Testis (tissue), 2 donors: ENCODE measurements at regions not wholly inside any gene's neighbourhood (a gene's known extent, or its start where the extent isn't known, plus 50 kb on each side); places are given as distances from the start of the nearest gene placed in this dataset.

ENCODE experiments used
- POLR2A ChIP-seq: fragments of 450-650 bp; IDR thresholded peaks from one replicate; pipeline ENCODE4 v1.6.1; 2017; ENCODE audit warnings: antibody characterized with exemption, mild to moderate bottlenecking, moderate library complexity
- TF ChIP-seq, protein P1 (sequence below), 3 experiments: fragments of 450-650 bp in 2 of 3; fragments of 200-600 bp in 1 of 3; sonication (generic) in 1 of 3; IDR thresholded peaks; one replicate each; pipeline ENCODE4 v1.5.1; 2016 to 2019; ENCODE audit warnings: antibody characterized with exemption in 3 of 3, mild to moderate bottlenecking in 2 of 3, moderate library complexity in 1 of 3

DNA sequence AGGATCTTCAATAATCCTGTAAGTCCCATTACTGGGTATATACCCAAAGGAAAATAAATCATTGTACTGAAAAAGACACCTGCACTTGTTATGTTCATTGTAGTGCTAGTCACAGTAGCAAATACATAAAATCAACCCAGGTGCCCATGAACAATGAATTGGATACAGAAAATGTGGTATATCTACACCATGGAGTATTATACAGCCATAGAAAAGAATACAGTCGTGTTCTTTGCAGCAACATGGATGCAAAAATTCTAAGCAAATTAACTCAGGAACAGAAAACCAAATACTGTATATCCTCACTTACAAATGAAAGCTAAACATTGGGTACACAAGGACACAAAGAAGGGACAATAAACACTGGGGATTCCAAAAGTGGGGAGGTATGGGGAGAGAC, 100.8 kb upstream of the BMP2K start:
- TF ChIP-seq, protein P1, sequence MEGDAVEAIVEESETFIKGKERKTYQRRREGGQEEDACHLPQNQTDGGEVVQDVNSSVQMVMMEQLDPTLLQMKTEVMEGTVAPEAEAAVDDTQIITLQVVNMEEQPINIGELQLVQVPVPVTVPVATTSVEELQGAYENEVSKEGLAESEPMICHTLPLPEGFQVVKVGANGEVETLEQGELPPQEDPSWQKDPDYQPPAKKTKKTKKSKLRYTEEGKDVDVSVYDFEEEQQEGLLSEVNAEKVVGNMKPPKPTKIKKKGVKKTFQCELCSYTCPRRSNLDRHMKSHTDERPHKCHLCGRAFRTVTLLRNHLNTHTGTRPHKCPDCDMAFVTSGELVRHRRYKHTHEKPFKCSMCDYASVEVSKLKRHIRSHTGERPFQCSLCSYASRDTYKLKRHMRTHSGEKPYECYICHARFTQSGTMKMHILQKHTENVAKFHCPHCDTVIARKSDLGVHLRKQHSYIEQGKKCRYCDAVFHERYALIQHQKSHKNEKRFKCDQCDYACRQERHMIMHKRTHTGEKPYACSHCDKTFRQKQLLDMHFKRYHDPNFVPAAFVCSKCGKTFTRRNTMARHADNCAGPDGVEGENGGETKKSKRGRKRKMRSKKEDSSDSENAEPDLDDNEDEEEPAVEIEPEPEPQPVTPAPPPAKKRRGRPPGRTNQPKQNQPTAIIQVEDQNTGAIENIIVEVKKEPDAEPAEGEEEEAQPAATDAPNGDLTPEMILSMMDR (IDR thresholded peaks at IDR 0.05) = no peak
- TF ChIP-seq POLR2A = no peak
